Astrocyte of the spinal cord (primary cell): ENCODE measurements at regions not wholly inside any gene's neighbourhood (a gene's known extent, or its start where the extent isn't known, plus 50 kb on each side); places are given as distances from the start of the nearest gene placed in this dataset.
"Not testable (repeated sequence)": the region's sequence is repeated elsewhere in the genome, so short reads cannot be mapped to it uniquely, and the experiment has no call there.

Experiments used
- DNase-seq: peaks from one replicate; pipeline ENCODE4 v3.0.0; 2011; ENCODE audit warnings: low read depth, low spot score
- H3K4me3 ChIP-seq: 2 replicates; pipeline ENCODE4 v1.5.1; 2011; ENCODE audit warnings: low read depth, mild to moderate bottlenecking, low read length, moderate library complexity
- in situ Hi-C: cut with HindIII; loops from 2 replicates; pipeline ENCODE4 v1.10.0; 2017; ENCODE audit warnings: low sequenced_read_pairs
- TF ChIP-seq, protein P1 (sequence below): IDR thresholded peaks from 2 replicates; pipeline ENCODE4 v1.5.1; 2012; ENCODE audit warnings: low read depth, mild to moderate bottlenecking, low read length, inconsistent platforms

DNA sequence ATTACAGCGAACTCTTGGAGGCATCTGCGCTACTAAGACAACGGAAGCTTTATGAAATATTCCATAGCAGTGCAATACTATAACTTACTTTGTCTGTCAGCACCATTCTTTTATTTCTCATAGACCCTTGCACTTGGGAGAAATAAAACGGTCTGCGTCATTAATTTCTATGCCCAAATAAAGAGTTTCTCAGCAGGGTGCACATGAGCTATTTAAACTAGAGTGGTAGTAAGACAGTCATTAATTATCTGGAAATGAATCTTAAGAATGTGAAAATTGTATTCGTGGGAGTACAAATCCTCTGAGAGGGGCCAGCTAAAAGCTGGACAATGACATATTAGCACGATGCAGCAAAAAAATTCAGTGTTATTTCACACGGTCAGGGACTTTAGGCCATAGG is 903.4 kb upstream of the FOXG1 start:
- in situ Hi-C loops: no loop called here
- DNase-seq: peak; percentile 5
- TF ChIP-seq, protein P1, sequence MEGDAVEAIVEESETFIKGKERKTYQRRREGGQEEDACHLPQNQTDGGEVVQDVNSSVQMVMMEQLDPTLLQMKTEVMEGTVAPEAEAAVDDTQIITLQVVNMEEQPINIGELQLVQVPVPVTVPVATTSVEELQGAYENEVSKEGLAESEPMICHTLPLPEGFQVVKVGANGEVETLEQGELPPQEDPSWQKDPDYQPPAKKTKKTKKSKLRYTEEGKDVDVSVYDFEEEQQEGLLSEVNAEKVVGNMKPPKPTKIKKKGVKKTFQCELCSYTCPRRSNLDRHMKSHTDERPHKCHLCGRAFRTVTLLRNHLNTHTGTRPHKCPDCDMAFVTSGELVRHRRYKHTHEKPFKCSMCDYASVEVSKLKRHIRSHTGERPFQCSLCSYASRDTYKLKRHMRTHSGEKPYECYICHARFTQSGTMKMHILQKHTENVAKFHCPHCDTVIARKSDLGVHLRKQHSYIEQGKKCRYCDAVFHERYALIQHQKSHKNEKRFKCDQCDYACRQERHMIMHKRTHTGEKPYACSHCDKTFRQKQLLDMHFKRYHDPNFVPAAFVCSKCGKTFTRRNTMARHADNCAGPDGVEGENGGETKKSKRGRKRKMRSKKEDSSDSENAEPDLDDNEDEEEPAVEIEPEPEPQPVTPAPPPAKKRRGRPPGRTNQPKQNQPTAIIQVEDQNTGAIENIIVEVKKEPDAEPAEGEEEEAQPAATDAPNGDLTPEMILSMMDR: no peak
- no peak overlapping the region for H3K4me3 ChIP-seq

DNA sequence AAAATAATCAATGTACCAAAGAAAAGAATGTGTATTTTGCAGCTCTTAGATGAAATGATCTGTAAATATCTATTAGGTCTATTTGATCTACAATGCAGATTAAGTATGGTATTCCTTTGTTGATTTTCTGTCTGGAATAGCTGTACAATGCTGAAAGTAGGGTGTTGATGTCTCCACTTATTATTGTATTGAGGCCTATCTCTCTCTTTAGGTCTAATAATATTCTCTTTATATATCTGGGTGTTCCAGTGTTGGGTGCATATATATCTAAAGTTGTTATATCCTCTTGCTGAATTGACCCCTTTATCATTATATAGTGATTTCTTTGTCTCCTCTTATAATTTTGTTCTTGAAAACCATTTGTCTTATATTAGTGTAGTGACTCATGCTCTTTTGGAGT is 885.5 kb upstream of the FOXG1 start:
- in situ Hi-C loops: no loop called here
- TF ChIP-seq, protein P1: no peak
- no peak for DNase-seq

DNA sequence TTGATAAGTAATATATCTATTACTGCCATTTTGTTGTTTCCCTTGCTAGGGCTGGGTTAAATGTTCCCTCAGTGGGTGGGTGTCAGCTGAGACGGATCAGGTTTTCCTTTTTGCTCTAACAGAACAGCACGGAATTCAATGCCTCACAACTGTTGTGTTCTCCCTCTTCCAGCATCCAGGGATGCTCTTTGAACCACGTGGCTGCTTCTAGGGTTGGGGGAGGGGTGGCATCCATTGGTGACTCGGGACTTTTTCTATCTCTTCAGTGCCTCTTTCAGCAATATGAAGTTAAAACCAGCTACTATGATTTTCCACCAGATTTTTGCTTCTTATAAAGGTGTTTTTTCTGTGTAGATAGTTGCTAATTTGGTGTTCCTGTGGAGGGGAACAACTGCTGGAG is 884.9 kb upstream of the FOXG1 start:
- DNase-seq: no peak
- no peak overlapping the region for H3K4me3 ChIP-seq
- TF ChIP-seq, protein P1: no peak
- in situ Hi-C loops: no loop called here

More for the DNA sequence above, 885.5 kb upstream of the FOXG1 start:
- H3K4me3 ChIP-seq: no peak overlapping the region

DNA sequence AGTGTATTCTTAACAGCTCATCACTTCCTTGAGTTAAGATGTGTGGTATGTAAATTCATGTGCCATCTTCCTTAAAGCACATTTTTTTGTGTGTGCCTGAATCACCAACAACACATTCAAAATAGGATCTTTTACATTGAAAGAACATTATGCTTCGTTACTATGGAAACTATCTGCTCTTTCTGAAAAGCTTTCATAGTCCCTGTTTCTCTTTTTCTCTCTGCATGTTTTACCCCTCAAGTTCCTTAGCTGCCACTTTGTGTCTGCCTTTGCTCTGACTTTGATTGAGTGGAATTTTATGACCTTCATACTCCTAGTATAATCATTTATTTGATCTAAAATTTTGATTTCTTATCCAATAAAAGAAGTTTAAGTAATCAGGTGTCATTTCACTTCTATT is 880.3 kb upstream of the FOXG1 start:
- in situ Hi-C loops: no loop called here
- TF ChIP-seq, protein P1: no peak
- DNase-seq: no peak
- no peak overlapping the region for H3K4me3 ChIP-seq

DNA sequence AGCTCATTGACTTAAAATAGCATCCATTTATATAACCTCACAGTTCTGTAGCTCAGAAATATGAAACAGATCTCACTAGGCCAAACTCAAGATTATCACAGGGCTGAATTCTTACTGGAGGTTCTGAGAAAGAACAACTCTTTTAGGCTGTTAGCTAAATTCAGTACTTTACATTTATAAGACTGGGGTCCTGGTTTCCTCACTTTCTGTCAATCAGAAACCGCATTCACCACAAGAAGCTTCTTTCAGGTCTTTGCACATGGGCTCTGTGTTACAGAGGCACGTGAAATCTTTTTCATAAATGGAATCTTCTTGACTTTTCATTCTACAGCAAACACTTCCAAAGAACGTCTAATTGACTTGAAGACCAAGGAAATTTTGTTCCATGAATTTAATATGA is 876.3 kb upstream of the FOXG1 start:
- DNase-seq: no peak
- H3K4me3 ChIP-seq: no peak overlapping the region
- in situ Hi-C loops: no loop called here
- TF ChIP-seq, protein P1: no peak

DNA sequence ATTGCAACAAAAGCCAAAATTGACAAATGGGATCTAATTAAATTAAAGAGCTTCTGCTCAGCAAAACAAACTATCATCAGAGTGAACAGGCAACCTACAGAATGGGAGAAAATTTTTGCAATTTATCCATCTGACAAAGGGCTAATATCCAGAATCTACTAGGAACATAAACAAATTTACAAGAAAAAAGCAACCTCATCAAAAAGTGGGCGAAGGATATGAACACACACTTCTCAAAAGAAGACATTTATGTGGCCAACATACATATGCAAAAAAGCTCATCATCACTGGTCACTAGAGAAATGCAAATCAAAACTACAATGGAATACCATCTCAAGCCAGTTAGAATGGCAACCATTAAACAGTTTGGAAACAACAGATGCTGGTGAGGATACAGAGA is 858.1 kb upstream of the FOXG1 start:
- H3K4me3 ChIP-seq, in situ Hi-C loops, DNase-seq: not testable (repeated sequence)

DNA sequence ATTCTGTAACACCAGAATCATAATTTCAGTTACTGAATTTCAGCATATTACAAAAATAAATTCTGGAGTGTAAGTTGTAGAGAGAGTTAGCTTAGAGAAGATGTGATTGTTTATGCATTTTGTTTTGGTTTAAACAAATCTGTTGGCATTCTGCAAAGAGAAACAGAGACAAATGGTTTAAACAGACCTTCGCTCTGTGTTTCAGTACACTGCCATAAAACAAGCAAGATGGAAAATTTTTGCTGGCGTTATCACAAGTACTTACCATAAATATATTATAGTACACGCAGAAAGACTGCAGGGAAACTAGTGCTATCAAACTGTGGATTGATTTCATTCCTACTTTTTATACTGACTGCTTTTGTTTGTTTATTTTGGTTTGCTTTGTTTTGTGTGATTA is 850.3 kb upstream of the FOXG1 start:
- H3K4me3 ChIP-seq: no peak overlapping the region
- in situ Hi-C loops: no loop called here
- DNase-seq: no peak
- TF ChIP-seq, protein P1: no peak
